SH-SY5Y (cell line): ENCODE measurements at regions not wholly inside any gene's neighbourhood (a gene's known extent, or its start where the extent isn't known, plus 50 kb on each side); places are given as distances from the start of the nearest gene placed in this dataset.

Experiments
- GATA2 ChIP-seq: IDR thresholded peaks from 2 replicates; pipeline ENCODE4 v1.6.1; 2011; ENCODE audit warnings: mild to moderate bottlenecking, low read depth, low read length
- GATA3 ChIP-seq: IDR thresholded peaks from 2 replicates; pipeline ENCODE4 v1.6.1; 2011; ENCODE audit warnings: low read depth, mild to moderate bottlenecking, low read length, moderate library complexity

DNA sequence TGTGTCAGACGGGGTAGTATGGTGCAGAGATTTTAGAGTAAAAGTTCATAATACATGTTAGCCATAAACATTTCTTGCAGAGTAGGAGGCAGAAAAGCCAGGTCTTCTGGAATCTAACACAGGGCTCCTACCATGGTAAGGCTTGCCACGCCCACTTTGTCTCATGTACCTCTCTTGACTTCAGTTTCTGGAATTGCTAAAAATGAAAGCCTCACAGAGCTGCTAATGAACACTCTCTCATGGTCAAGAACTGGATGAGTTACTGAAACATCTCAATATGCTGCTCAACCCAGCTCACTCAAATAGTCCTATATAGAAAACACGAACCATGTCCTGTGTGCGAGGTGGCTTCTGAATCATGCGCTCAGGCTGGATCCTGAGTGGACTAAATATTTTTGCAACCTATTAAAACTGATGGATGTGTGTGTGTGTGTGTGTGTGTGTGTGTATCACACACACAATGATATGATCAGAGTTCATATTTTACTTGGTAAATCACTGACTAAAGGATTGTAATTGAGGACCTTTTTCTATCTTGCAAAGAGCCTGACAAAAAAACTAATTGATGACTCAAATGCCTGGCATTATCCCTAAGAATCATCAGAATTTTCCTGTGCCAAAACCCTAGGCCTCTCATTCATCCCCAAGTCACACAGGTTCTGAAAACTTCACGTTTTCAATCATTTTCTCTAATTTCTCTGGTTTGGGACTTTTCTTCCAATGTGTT is 1306.6 kb downstream of the XPNPEP1 start:
- TF ChIP-seq GATA2 (no peak), GATA3 (no peak)
